Tibial artery (tissue), 4 donors: ENCODE measurements at regions not wholly inside any gene's neighbourhood (a gene's known extent, or its start where the extent isn't known, plus 50 kb on each side); places are given as distances from the start of the nearest gene placed in this dataset.

Experiments
- DNase-seq, 2 donors: peaks; one replicate each; pipeline ENCODE4 v3.0.0-alpha.2; 2019
- H3K27ac ChIP-seq, 2 donors: fragments of 200-600 bp; sonication (generic) in 1 of 2; 1 replicate in 1 of 2; 2 replicates in 1 of 2; pipeline ENCODE4 v1.5.1; 2018 to 2019; ENCODE audit warnings: mild to moderate bottlenecking in 1 of 2
- H3K27me3 ChIP-seq, 2 donors: fragments of 200-600 bp; sonication (generic) in 1 of 2; one replicate each; pipeline versions ENCODE4 v1.5.1 to v1.6.0; 2016 to 2019
- H3K36me3 ChIP-seq, 3 donors: fragments of 200-600 bp; sonication (generic) in 2 of 3; one replicate each; pipeline ENCODE4 v1.5.1; 2016 to 2019; ENCODE audit warnings: mild to moderate bottlenecking in 2 of 3
- H3K4me1 ChIP-seq, 4 donors: fragments of 200-600 bp; sonication (generic) in 2 of 4; 1 replicate in 3 of 4; 2 replicates in 1 of 4; pipeline ENCODE4 v1.5.1; 2016 to 2019
- H3K4me3 ChIP-seq, 2 donors: fragments of 200-600 bp; sonication (generic) in 1 of 2; 1 replicate in 1 of 2; 2 replicates in 1 of 2; pipeline ENCODE4 v1.5.1; 2018 to 2019; ENCODE audit warnings: mild to moderate bottlenecking in 2 of 2
- H3K9me3 ChIP-seq, 3 donors: fragments of 200-600 bp; sonication (generic) in 1 of 3; one replicate each; pipeline ENCODE4 v1.5.1; 2016 to 2019
- CTCF ChIP-seq, 2 experiments: fragments of 200-600 bp in 1 of 2; fragments of 450-650 bp in 1 of 2; IDR thresholded peaks; one replicate each; pipeline ENCODE4 v1.5.1; 2017 to 2019; ENCODE audit warnings: antibody characterized with exemption in 2 of 2, mild to moderate bottlenecking in 1 of 2, moderate library complexity in 1 of 2
- intact Hi-C: fragments of 100-400 bp; cut with DNase I; formaldehyde crosslinking; loops from one replicate; pipeline ENCODE4 v1.15.0; 2023; ENCODE audit warnings: low total_unique reads

- Histone ChIP-seq H3K36me3 (no peaks in the 10 kb centered on the region), H3K9me3 (no peaks in the 10 kb centered on the region), H3K27me3 (no peaks in the 10 kb centered on the region), H3K4me3 (no peak overlapping the region), H3K4me1 (no peaks in the 10 kb centered on the region), H3K27ac (no peak overlapping the region)
- DNase-seq = no peak
- intact Hi-C loops = no loop called here
- no peak for TF ChIP-seq CTCF (IDR thresholded peaks at IDR 0.05)
Measured at GRCh38 chr22:47645923-47646322, 883.5 kb downstream of the TBC1D22A start.

- Histone ChIP-seq H3K27ac (no peak overlapping the region), H3K9me3 (no peaks in the 10 kb centered on the region), H3K36me3 (no peaks in the 10 kb centered on the region), H3K27me3 (no peaks in the 10 kb centered on the region), H3K4me1 (no peaks in the 10 kb centered on the region), H3K4me3 (no peak overlapping the region)
- no peak for TF ChIP-seq CTCF (IDR thresholded peaks at IDR 0.05)
- intact Hi-C loops = no loop called here
- no peak for DNase-seq
Measured at GRCh38 chr22:47645450-47645914, 883.0 kb downstream of the TBC1D22A start.

- TF ChIP-seq CTCF (IDR thresholded peaks at IDR 0.05) = no peak
- no peaks in the 10 kb centered on the region for H3K36me3 ChIP-seq
- no peaks in the 10 kb centered on the region for H3K4me1 ChIP-seq
- intact Hi-C loops = no loop called here
- H3K27me3 ChIP-seq = no peaks in the 10 kb centered on the region
- no peak for DNase-seq
- H3K4me3 ChIP-seq = no peak overlapping the region
- H3K27ac ChIP-seq = no peak overlapping the region
- peaks cover 0 to 11% (median 10%) of the 10 kb centered on the region in 3 donors for H3K9me3 ChIP-seq
Measured at GRCh38 chr22:47634347-47634746, 871.9 kb downstream of the TBC1D22A start.

GRCh38 chr22:47633111-47633510 is 870.7 kb downstream of the TBC1D22A start:
- TF ChIP-seq CTCF (IDR thresholded peaks at IDR 0.05) = no peak
- no peaks in the 10 kb centered on the region for H3K27me3 ChIP-seq
- intact Hi-C loops = no loop called here
- H3K9me3 ChIP-seq = peaks cover 0 to 10% (median 6%) of the 10 kb centered on the region in 3 donors
- no peaks in the 10 kb centered on the region for H3K4me1 ChIP-seq
- H3K4me3 ChIP-seq = no peak overlapping the region
- no peaks in the 10 kb centered on the region for H3K36me3 ChIP-seq
- DNase-seq = no peak
- no peak overlapping the region for H3K27ac ChIP-seq

GRCh38 chr22:47632701-47633100 is 870.3 kb downstream of the TBC1D22A start:
- no peaks in the 10 kb centered on the region for H3K36me3 ChIP-seq
- intact Hi-C loops = no loop called here
- no peak overlapping the region for H3K4me3 ChIP-seq
- peaks cover 0 to 8% (median 6%) of the 10 kb centered on the region in 3 donors for H3K9me3 ChIP-seq
- H3K27me3 ChIP-seq = no peaks in the 10 kb centered on the region
- TF ChIP-seq CTCF (IDR thresholded peaks at IDR 0.05) = no peak
- H3K27ac ChIP-seq = no peak overlapping the region
- H3K4me1 ChIP-seq = no peaks in the 10 kb centered on the region
- no peak for DNase-seq

- Histone ChIP-seq H3K27ac (no peak overlapping the region), H3K36me3 (no peaks in the 10 kb centered on the region), H3K27me3 (no peaks in the 10 kb centered on the region), H3K9me3 (no peaks in the 10 kb centered on the region), H3K4me1 (no peaks in the 10 kb centered on the region), H3K4me3 (no peak overlapping the region)
- no peak for TF ChIP-seq CTCF (IDR thresholded peaks at IDR 0.05)
- intact Hi-C loops = no loop called here
- DNase-seq = no peak
Measured at GRCh38 chr22:47631571-47632102, 869.2 kb downstream of the TBC1D22A start.
